GM12872 (cell line): ENCODE measurements at regions not wholly inside any gene's neighbourhood (a gene's known extent, or its start where the extent isn't known, plus 50 kb on each side); places are given as distances from the start of the nearest gene placed in this dataset.

Experiments used
- TF ChIP-seq, protein P1 (sequence below): IDR thresholded peaks from 3 replicates; pipeline ENCODE4 v1.5.1; 2011; ENCODE audit warnings: low read depth, mild to moderate bottlenecking, low read length, moderate library complexity; ENCODE audit not compliant: insufficient read depth

DNA sequence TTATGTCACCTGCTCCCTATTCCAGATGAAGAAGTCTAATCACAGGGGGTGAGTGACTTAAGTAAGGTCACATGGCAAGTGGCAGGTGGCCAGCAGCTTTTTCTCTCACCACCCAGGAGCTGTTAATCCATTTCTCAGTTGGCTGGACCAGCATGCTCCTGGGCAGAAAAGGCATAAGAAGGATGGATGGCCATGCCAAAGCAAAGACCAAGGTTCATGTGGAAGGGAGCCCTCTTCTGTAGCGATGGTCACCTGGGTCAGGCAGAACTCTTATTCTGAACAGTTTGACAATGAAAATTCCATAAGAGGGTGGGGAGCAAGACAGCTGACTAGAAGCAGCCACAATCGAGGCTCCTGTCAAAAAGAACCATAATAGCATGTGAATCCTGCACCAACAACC is 538.1 kb downstream of the SUCLA2 start:
- TF ChIP-seq, protein P1, sequence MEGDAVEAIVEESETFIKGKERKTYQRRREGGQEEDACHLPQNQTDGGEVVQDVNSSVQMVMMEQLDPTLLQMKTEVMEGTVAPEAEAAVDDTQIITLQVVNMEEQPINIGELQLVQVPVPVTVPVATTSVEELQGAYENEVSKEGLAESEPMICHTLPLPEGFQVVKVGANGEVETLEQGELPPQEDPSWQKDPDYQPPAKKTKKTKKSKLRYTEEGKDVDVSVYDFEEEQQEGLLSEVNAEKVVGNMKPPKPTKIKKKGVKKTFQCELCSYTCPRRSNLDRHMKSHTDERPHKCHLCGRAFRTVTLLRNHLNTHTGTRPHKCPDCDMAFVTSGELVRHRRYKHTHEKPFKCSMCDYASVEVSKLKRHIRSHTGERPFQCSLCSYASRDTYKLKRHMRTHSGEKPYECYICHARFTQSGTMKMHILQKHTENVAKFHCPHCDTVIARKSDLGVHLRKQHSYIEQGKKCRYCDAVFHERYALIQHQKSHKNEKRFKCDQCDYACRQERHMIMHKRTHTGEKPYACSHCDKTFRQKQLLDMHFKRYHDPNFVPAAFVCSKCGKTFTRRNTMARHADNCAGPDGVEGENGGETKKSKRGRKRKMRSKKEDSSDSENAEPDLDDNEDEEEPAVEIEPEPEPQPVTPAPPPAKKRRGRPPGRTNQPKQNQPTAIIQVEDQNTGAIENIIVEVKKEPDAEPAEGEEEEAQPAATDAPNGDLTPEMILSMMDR, result no peak

GRCh38 chr13:47461816-47462215 is 539.3 kb downstream of the SUCLA2 start:
- TF ChIP-seq, protein P1, result no peak

GRCh38 chr13:47459512-47459911 is 541.6 kb downstream of the SUCLA2 start:
- TF ChIP-seq, protein P1, result peak; percentile 19; the same call in 1 of the 3 replicates

- TF ChIP-seq, protein P1, result no peak
Measured at GRCh38 chr13:47457626-47458025, 543.4 kb downstream of the SUCLA2 start.

- TF ChIP-seq, protein P1, result peak; percentile 35; the same call in 1 of the 3 replicates
Measured at GRCh38 chr13:47455626-47456025, 545.4 kb downstream of the SUCLA2 start.

- TF ChIP-seq, protein P1, result no peak
Measured at GRCh38 chr13:47454986-47455385, 546.1 kb downstream of the SUCLA2 start.

DNA sequence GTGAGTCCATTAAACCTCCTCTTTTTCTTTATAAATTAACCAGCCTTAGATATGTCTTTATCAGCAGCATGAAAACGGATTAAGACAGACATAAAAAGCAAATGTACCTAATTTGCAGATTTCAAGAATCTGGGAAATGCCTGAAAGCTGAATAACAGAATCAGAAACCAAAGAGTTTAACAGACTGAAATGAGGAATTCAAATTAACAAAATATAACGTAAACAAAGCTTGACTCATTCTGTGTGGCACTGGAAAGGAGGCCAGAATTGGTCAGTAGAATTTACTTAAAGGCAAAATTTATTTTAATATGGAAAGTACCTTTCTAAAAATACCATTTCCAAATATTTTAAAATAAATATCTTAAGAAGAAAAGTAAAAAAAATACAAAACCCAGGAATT is 540.6 kb upstream of the HTR2A start:
- TF ChIP-seq, protein P1, result no peak
